CD4-positive, alpha-beta T cell treated with Interleukin-17A for 1 hour (primary cell): ENCODE measurements at regions not wholly inside any gene's neighbourhood (a gene's known extent, or its start where the extent isn't known, plus 50 kb on each side); places are given as distances from the start of the nearest gene placed in this dataset.

Experiments used
- DNase-seq: peaks from one replicate; pipeline ENCODE4 v3.0.0-alpha.2; 2020

DNA sequence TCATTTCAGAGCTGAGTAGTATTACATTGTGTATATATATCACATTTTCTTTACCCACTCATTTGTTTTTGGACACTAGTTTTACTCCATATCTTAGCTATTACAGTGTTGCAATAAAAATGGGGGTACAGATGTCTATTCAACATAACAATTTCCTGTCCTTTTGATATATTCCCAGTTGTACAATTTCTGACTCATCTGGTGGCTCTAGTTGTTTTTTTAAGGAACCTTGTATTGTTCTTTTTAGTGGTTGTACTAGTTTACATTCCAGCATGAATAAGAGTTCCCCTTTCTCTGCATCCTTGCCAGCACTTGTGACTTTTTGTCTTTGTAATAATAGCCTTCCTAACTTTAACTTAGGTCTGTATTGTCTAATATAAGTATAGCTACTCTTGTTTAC is 739.9 kb downstream of the XPNPEP1 start:
- DNase-seq: no peak

DNA sequence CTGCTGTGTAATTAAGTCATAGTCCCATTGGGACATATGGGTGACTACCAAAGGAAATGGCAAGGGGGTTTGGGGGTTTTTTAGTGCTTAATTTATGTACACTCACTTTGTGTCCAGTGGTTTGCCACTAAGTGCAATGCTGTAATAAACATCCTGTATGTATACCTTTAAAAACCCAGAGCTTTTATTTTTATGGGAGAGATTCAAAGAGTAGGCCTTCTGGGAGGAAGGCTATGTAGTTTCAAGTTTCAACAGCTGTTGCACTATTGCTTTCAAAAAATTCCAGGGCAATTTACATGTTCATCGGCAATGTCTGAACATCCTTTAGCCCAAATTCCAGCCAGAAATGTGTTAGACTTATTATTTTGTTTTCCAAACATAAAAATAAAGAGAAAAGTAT is 744.7 kb downstream of the XPNPEP1 start:
- DNase-seq: no peak

DNA sequence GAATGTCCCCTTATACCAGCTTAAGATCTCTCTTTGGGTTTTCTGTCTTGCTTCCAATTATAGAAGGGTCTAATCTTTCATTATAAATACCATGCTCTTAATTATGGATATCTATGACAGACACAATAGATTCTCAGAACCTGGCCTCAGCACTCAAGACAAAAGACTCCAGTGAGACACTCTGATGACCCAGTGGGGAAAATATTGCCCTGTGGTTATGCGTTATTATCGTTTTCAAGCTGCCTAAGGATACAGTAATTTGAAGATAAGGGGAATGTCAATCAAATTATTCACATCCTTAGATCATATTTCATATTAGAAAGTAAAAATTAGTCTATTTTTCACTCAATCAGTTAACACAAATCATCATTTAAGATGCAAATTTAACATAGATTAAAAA is 748.8 kb downstream of the XPNPEP1 start:
- DNase-seq: no peak

DNA sequence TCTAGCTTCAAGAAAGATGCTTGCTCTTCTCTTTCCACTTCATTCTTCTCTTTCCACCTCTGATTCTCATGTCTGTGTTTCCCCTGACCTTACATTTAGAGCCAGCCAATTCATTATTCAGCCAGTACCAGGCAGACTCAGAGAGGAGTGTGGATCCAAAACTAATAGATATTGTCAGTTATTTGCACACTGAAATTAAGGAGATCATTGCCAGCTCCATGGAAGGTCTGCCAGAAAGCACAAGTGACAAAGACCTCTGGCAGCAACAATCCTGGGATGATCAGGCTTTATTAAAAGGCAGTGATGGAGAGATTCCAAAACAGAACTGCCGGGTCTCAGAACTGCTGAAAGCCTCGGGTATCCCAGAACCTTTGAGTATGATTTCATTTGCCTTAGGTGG is 749.4 kb downstream of the XPNPEP1 start:
- no peak for DNase-seq

DNA sequence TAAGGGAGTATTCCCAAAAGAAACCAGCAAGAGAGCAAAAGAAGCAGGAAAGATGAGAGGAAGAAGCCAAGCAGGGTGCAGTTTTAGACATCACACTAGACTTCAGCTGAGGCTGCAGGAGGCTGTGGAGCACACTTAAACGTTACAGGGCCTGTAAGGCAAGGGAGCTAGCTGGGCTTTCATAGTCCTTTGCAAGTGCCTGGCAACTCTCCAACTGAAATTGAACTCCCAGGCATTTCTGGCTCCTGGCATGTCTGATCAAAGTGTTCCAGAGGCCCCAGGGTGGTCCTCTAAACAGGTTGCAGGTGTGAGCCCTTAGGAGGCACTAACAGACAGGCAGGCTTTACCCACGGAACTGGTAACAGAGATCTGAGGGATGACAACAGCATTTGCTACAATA is 750.2 kb downstream of the XPNPEP1 start:
- no peak for DNase-seq

DNA sequence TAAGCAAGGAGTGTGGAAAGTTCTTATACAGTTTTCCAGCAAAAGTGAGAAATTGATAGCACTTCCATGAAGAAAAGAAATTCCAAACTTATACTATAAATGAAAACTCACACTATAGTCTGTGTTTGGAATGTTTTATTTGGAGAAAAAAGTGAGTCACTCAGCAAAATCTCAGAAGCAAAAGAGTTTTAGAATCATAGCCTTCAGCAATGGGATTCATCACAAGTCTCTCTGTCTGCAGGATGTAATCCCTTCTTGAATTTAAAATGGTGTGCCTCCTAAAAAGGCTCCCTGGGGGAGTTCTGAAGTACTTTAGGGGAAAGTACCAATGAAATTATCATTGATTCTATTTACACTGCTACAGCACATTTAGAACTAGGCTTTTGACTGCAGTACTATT is 756.4 kb downstream of the XPNPEP1 start:
- no peak for DNase-seq

DNA sequence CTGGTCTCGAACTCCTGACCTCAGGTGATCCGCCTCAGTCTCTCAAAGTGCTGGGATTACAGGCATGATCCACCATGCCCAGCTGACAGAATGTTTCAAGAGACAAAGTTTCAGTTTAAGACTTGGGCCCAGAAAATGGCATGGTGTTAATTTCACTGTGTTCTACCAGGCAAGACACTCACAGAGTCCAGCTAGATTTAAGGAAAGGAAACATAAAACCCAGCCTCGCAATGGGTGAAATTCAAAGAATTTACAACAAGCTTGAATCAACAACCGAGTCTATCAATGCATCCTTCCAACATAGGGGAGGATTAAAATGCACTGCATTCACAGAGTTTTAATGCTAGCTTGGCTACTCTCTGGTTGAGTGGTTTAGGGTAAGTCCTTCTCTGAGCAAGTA is 764.0 kb downstream of the XPNPEP1 start:
- DNase-seq: no peak

DNA sequence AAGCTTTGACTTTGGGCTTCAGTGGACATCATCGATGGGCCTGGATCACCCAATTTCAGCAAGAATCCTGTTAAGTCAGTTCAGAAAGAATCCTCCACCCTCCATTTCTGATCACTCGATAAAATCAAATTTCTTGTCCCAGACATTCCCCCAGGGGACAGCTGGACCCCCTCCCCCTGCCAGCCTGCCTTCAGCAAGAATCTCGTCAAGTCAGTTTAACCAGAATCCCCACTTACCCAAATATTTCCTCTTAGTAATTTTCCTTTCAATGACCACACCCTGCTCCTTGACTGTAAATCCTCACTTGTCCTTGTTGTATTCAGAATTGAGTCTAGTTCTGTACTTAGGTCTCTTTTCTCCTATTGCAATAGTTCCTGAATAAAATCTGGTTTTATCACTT is 766.9 kb downstream of the XPNPEP1 start:
- DNase-seq: no peak

DNA sequence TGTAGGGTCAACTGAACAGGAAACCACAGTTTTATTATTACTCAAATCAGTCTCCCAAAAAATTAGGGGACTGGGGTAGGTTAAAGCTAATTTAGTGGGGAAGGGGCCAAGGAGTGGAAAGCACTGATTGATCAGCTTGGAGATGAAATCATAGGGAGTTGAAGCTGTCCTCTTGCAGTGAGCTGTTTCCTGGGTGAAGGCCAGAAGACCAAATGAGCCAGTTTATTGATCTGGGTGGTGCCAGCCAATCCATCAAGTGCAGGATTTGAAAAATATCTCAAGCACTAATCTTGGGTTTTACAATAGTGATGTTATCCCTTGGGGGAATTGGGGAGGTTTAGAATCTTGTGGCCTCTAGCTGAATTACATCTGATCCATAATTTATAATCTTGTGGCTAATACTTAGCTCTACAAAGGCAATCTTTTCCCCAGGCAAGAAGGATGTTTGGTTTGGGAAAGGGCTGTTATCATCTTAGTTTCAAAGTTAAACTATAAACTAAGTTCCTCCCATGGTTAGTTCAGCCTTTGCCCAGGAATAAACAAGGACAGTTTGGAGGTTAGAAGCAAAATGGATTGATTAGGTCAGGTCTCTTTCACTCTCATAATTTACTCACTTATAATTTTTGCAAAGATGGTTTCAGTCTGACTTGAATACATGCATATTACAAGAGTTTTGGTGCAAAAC is 773.5 kb downstream of the XPNPEP1 start:
- DNase-seq: no peak

DNA sequence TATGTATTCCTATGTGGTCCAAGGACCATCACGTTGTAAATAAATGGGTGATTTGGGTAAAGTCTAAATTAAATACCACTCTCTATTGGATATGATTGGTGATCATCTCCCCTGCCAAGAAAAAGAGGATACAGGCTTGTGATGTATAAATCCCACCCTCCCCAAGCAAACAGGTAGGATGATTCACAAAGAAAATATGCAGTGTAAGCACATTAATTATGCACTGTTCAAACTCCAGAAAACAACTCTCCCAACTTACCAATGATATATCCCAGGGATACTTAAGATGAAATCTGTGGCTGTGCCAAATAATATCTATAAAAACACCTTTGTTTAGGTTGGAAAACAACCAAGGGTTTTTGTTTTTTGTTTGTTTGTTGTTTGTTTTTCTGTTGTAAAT is 795.9 kb downstream of the XPNPEP1 start:
- no peak for DNase-seq

DNA sequence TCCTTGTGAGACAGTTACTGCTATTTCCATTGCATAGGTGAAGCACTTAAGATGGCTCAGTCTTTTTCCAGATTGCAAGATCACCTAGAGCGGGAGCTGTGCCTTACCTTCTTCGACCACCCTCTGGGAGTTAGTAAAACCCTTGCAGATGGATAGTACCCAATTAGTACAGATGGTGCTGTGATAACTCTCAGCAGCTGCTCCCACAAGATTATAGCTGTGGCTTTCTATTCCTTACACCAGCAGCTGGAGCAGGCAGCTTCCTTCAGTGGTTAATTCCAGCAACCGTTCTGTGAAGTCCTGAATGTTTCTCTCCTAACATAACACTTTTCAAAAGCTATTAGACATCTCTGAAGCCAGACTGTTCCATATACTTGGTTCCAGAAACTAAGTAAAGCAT is 796.8 kb downstream of the XPNPEP1 start:
- DNase-seq: no peak

DNA sequence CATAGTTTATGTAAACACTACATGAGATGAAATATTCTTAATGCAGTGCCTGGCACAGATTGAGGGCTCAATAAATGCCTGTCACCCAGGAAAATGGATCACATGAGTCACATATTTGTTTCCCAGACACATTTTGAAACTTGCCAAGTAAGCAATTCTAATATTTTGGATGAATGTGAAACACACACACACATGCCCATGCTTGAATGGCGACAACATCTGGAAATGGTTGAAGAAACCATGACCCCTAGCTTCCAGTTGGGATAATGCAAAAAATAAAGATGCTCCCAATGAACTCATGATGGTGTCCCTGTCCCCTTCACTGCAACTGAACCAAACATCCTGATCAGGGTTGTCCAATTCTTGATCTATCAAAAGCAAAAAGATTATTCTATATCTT is 797.3 kb downstream of the XPNPEP1 start:
- DNase-seq: no peak

DNA sequence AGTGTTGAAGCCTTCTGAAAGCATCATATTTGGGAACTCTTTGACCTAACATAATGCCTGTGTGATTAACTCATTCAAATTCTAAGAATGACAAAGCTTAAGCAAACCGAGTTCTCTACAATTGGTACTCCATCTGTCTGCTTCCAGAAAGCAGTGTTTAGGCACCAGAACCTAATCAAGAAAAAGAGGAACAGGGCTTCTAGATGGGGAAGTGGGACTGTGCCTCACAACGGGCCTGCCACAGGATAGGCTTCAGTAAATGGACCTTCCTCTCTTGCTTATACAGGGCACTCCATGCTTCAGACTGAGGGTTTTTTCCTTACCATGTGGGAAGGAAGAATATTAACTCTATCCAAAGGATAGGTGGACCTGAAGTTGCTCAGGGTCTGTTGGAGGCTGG is 808.1 kb downstream of the XPNPEP1 start:
- DNase-seq: no peak

DNA sequence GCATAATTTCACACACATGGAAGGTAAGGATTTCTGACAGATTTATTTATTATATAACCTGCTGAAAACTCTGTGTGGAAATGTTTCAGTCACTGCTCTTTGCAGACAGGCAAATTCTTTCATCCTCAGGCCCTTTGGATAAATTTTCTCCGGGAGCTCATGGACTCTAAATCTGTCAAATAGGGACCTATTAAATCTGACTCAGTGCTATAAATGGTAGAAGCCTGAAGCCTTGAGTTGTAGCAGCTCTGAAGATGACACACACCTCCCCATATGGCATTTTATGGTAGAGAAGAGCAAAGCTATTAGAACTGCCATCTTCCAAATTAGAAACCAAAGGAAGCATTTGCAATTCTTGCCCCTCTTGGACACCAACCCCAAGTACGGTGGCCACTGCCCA is 808.7 kb downstream of the XPNPEP1 start:
- no peak for DNase-seq

DNA sequence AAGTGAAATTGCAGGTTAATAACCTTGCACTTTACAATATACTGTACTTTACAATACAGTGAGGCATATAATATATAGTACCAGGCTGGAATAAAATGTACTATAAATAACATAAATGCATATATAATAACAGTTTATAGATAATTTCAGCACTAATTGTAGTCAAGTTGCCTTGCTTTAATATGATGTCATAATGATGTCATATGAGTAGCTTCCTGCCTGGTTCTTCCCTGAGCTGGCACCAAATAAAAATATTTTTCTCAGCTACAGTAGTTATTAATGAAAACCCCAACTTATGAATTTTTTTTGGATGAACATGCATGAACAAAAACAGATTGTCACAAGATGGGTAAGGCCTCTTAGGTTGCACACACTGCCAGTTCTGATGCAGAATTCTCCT is 816.7 kb downstream of the XPNPEP1 start:
- no peak for DNase-seq

DNA sequence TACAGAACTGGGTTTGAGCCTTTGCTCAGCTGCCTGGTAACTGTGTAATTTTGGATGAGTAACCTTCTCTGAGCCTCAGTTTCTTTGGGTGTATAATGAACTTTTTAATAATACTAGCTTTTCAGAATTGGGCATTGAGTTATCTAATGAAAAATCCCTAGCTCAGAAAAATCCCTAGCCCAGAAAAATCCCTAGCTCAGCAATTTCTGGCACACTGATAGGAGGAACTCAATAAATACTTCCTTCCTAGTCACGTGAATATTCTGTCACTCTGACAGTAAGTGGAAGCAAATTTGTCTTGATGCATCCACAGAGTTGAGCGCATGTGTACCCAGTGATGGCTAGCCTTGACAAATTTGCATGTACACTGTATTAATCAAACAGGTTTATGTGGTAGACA is 817.6 kb downstream of the XPNPEP1 start:
- no peak for DNase-seq

DNA sequence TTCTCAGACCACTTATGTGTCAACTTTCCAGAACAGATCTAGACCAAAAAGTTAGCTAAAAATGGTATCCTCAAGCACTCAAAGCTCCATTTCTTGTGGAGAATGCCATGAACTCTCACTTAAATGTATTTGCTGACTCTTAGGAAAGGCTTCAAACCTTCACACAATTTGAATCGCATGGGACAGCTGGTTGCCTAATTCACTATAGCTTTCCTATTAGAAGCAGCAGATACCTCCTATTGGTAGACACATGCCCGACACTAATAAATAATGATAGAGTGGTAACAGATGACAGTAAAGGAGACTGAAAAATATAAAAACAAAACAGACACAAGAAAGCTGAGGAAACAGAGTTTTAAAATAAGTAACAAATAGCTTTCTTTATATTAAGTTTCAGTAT is 818.5 kb downstream of the XPNPEP1 start:
- no peak for DNase-seq

DNA sequence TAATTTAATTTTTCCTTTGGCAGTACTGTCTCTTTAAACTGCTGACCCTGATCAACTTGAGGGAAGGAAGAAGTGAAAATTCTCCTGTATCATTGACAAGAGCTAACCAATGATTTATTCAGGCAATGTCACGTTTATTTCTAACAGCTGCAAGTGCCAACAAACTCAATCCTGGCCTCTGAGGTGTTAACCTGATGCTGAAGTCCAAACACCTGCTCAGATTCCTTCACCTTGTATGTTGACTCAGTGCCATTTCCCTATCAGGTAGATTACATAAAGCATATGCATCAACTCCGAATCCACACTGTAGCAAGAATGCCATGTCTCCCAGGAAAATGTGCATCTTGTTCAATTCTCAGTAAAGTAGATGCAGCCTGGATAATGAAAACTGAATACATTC is 820.0 kb downstream of the XPNPEP1 start:
- DNase-seq: no peak

DNA sequence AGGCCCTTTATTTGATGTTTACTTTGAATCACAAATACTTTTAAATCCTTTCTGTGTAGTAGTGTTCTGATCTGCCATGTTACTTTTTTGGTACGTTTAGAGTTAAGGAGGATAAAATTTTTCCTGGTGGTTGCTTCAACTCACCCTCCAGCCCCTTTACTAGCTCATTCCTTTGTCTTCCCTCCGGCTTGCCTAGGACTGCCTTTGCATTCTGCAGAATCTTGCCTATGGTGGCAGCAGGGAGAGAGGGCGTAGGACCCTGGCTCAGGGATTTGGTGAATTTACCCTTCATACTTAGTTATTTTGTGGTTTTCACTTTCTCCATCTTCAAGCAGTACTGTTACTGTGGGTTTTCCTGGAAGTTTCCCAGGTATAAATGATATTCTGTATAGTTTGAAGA is 833.5 kb downstream of the XPNPEP1 start:
- DNase-seq: no peak

DNA sequence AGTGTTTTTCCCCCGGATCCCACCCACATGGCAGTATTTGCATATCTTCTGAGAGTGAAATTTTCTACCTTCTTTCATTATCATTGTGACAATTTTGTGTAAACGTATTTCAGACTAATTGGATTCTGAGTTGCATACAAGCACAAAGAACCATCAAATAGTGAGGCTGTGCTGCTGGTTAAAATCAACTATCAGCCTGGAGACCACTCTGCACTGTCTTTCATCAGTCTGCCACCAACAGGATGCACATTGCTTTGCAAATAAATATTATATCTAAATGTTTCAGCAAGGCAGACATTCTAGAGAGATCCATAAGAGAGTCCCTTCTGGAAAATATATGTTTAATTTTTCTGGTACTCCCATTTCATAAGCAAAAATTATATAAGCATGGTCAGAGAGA is 851.8 kb downstream of the XPNPEP1 start:
- DNase-seq: no peak

DNA sequence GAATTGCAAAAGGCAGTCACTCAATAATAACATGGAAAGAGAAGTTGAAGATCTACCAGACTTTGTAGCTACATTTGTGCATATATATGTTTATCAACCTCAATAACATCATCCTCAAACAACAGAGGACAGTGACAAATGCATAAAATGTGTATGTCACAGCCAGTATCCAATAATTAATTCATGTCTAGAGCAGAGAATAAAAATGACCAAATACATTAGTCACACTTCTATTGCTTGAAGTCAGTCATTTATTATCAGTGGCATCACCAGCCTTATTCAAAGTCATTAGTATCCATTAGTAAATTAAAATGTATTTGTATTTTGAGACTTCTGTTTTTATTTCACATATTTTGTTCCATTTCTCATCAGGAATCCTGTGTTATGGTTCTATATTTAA is 852.8 kb downstream of the XPNPEP1 start:
- no peak for DNase-seq

DNA sequence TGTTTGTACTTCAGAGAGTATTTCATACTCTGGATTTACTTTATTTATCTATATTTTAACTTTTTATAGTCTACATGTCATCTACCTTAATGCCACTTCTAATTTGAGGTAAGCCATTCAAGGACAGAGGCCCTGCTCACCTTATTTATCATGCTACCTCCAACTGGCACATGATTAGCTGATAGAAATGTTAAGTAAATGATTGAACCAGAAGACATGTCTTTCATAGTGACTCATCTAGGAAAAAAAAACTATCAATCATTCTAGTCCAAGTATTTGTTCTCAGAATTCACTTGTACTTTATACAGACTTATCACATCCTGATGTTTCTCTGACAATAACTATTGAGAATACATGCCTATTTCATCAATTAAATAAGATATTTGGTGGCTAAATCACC is 856.3 kb downstream of the XPNPEP1 start:
- no peak for DNase-seq

DNA sequence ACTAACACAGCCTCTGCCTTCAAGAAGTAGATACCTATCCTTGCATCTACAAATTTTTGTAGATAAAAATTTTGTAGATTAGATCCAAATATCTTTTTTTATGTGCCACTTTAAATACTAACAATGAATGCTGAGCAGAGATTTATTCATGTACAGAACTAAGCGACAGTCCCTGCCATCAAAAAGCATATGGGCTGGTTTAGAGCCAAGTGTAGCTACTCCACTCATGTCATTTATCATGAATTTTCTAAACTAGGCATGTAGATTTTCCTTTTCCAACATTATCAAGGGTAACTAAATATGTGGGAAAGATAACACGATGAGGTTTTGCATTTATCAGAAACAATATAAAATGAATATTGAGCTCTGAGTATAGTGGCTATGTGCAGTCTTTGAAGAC is 857.5 kb downstream of the XPNPEP1 start:
- no peak for DNase-seq

DNA sequence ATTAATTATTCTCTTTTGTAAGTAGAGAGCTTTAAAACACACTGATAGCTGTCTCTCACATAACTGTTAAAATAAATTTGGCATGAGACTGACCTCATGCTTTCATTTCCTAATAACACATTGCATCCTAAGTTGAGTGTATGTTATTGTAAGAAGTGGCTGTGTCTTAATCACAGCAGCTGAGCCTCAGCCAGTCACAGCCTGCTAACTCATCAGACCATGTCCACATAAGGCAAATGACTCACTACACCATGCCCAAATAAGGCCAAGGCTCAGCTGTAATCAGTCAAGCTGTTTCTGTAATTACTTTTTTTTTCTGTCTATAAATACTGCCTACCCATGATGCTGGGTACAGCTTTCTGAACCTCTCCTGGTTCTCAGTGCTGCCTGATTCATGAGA is 860.9 kb downstream of the XPNPEP1 start:
- DNase-seq: no peak

DNA sequence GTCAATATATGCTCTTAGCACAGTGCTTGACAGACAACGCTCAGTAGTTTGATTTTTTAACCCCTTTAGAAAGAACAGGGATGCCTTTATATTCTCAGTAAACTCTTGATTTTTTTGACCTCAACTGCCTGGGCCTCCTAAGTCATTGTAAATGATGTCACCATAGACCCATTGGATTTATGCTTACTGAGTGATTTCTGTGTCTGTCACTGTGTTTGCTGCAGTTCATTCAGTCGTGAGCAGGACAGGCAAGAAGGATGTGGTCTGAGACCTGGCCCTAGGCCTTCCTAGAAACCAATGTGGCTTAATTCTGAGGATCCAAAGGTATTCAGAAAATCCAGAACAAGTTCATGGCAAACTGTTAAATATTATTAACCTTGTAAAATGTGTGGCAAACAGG is 868.1 kb downstream of the XPNPEP1 start:
- no peak for DNase-seq

DNA sequence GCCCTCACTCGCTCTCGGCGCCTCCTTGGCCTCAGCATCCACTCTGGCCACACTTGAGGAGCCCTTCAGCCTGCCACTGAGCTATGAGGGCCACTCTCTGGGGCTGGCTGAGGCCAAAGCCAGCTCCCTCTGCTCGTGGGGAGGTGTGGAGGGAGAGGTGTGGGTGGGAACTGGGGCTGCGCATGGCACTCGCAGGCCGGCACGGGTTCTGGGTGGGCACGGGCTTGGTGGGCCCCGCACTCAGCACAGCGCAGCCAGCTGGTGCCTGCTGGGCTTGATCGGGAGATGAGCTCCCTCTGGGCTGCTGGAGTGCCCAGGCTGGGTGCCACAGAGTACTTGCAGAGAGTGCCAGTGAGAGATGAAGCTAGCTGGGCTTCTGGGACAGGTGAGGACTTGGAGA is 875.5 kb downstream of the XPNPEP1 start:
- DNase-seq: no peak
